Astrocyte (in vitro differentiated cells and primary cell): ENCODE measurements at regions not wholly inside any gene's neighbourhood (a gene's known extent, or its start where the extent isn't known, plus 50 kb on each side); places are given as distances from the start of the nearest gene placed in this dataset.

Experiments used
- DNase-seq: peaks from one replicate; pipeline ENCODE4 v3.0.0-alpha.2; 2010; ENCODE audit warnings: low read depth
- FAIRE-seq: peaks from 2 replicates; lab custom pipeline; 2011; peaks lifted over from hg19 to GRCh38; lab: Jason Lieb, UNC
- H2AFZ ChIP-seq: 2 replicates; pipeline ENCODE4 v1.6.0; 2012; ENCODE audit warnings: low read depth, low read length, inconsistent platforms
- H3K27ac ChIP-seq: 2 replicates; pipeline ENCODE4 v1.5.1; 2011; ENCODE audit warnings: low read depth, low read length, inconsistent platforms
- H3K27me3 ChIP-seq: 2 replicates; pipeline ENCODE4 v1.6.0; 2011; ENCODE audit warnings: low read length, inconsistent platforms; ENCODE audit not compliant: insufficient read depth
- H3K36me3 ChIP-seq: 2 replicates; pipeline ENCODE4 v1.5.1; 2011; ENCODE audit warnings: low read length, inconsistent platforms; ENCODE audit not compliant: insufficient read depth
- H3K4me1 ChIP-seq: 2 replicates; pipeline ENCODE4 v1.5.1; 2011; ENCODE audit warnings: low read length, inconsistent platforms; ENCODE audit not compliant: insufficient read depth
- H3K4me2 ChIP-seq: 2 replicates; pipeline ENCODE4 v1.6.0; 2012; ENCODE audit warnings: low read length, inconsistent platforms
- H3K4me3 ChIP-seq: 2 replicates; pipeline ENCODE4 v1.5.1; 2011; ENCODE audit warnings: low read depth, mild to moderate bottlenecking, low read length, inconsistent platforms; ENCODE audit not compliant: insufficient read depth
- H3K79me2 ChIP-seq: 2 replicates; pipeline ENCODE4 v1.6.0; 2012; ENCODE audit warnings: mild to moderate bottlenecking, low read length, inconsistent platforms; ENCODE audit not compliant: insufficient read depth
- H3K9ac ChIP-seq: 2 replicates; pipeline ENCODE4 v1.6.0; 2012; ENCODE audit warnings: mild to moderate bottlenecking, low read length, inconsistent platforms
- H3K9me3 ChIP-seq: 2 replicates; pipeline ENCODE4 v1.5.1; 2012; ENCODE audit warnings: low read depth, mild to moderate bottlenecking, low read length, inconsistent platforms; ENCODE audit not compliant: insufficient read depth
- H4K20me1 ChIP-seq: 2 replicates; pipeline ENCODE4 v1.6.0; 2012; ENCODE audit warnings: low read length, inconsistent platforms; ENCODE audit not compliant: insufficient read depth
- H3K27ac Mint-ChIP-seq: one replicate; pipeline ENCODE4 v1.8.0; 2021; ENCODE audit warnings: mild to moderate bottlenecking, mixed read lengths; ENCODE audit not compliant: unreplicated experiment
- H3K27me3 Mint-ChIP-seq: one replicate; pipeline ENCODE4 v1.8.0; 2021; ENCODE audit warnings: low read depth, mixed read lengths; ENCODE audit not compliant: unreplicated experiment
- H3K36me3 Mint-ChIP-seq: one replicate; pipeline ENCODE4 v1.8.0; 2021; ENCODE audit warnings: low read depth, mixed read lengths; ENCODE audit not compliant: unreplicated experiment
- H3K4me1 Mint-ChIP-seq: one replicate; pipeline ENCODE4 v1.8.0; 2021; ENCODE audit warnings: low read depth, mixed read lengths; ENCODE audit not compliant: unreplicated experiment
- H3K4me3 Mint-ChIP-seq: one replicate; pipeline ENCODE4 v1.8.0; 2021; ENCODE audit warnings: mild to moderate bottlenecking, moderate library complexity, mixed read lengths; ENCODE audit not compliant: unreplicated experiment
- H3K9me3 Mint-ChIP-seq: one replicate; pipeline ENCODE4 v1.8.0; 2021; ENCODE audit warnings: mild to moderate bottlenecking, mixed read lengths; ENCODE audit not compliant: unreplicated experiment
- CTCF ChIP-seq: IDR thresholded peaks from 2 replicates; pipeline ENCODE4 v1.5.1; 2011; ENCODE audit warnings: low read depth, mild to moderate bottlenecking, inconsistent platforms, low read length, moderate library complexity; ENCODE audit not compliant: insufficient read depth
- EZH2 ChIP-seq: IDR thresholded peaks from 2 replicates; pipeline ENCODE4 v1.6.1; 2012; ENCODE audit warnings: mild to moderate bottlenecking, low read length, inconsistent platforms; ENCODE audit not compliant: insufficient read depth

- TF ChIP-seq CTCF (no peak), EZH2 (no peak)
- no peaks in the 10 kb centered on the region for H3K36me3 Mint-ChIP-seq
Measured at GRCh38 chr4:120525106-120525505, 397.4 kb downstream of the PRDM5 start.

GRCh38 chr4:120524237-120524636, 398.3 kb downstream of the PRDM5 start:
- Histone ChIP-seq H2AFZ (no peak overlapping the region), H3K4me1 (no peaks in the 10 kb centered on the region), H3K36me3 (no peaks in the 10 kb centered on the region), H3K4me3 (no peak overlapping the region), H3K27me3 (no peaks in the 10 kb centered on the region), H3K9me3 (no peaks in the 10 kb centered on the region), H3K79me2 (no peaks in the 10 kb centered on the region), H4K20me1 (no peaks in the 10 kb centered on the region), H3K4me2 (no peak overlapping the region), H3K9ac (no peak overlapping the region), H3K27ac (no peak overlapping the region)
- H3K4me1 Mint-ChIP-seq = no peaks in the 10 kb centered on the region
- no peak for DNase-seq
- no peak overlapping the region for H3K27ac Mint-ChIP-seq
- TF ChIP-seq EZH2 (no peak), CTCF (no peak)
- no peak for FAIRE-seq
- no peaks in the 10 kb centered on the region for H3K36me3 Mint-ChIP-seq
- no peaks in the 10 kb centered on the region for H3K9me3 Mint-ChIP-seq
- H3K27me3 Mint-ChIP-seq = no peaks in the 10 kb centered on the region
- no peak overlapping the region for H3K4me3 Mint-ChIP-seq

More at GRCh38 chr4:120525106-120525505, 397.4 kb downstream of the PRDM5 start:
- Histone ChIP-seq H3K27me3 (no peaks in the 10 kb centered on the region), H3K4me3 (no peak overlapping the region), H3K27ac (no peak overlapping the region), H4K20me1 (no peaks in the 10 kb centered on the region), H3K36me3 (no peaks in the 10 kb centered on the region), H3K9ac (no peak overlapping the region), H3K4me1 (no peaks in the 10 kb centered on the region), H3K4me2 (no peak overlapping the region), H3K79me2 (no peaks in the 10 kb centered on the region), H2AFZ (no peak overlapping the region), H3K9me3 (no peaks in the 10 kb centered on the region)
- no peak for FAIRE-seq
- Mint-ChIP-seq H3K27ac (no peak overlapping the region), H3K27me3 (no peaks in the 10 kb centered on the region), H3K4me3 (no peak overlapping the region), H3K4me1 (no peaks in the 10 kb centered on the region), H3K9me3 (no peaks in the 10 kb centered on the region)
- DNase-seq = no peak

- FAIRE-seq = no peak
Measured at GRCh38 chr4:120520761-120521160, 401.8 kb downstream of the PRDM5 start.

More at GRCh38 chr4:120520761-120521160, 401.8 kb downstream of the PRDM5 start:
- Histone ChIP-seq H3K27ac (no peak overlapping the region), H3K9ac (no peak overlapping the region), H3K4me3 (no peak overlapping the region), H4K20me1 (no peaks in the 10 kb centered on the region), H3K79me2 (no peaks in the 10 kb centered on the region), H3K27me3 (no peaks in the 10 kb centered on the region), H2AFZ (no peak overlapping the region), H3K4me2 (no peak overlapping the region), H3K4me1 (no peaks in the 10 kb centered on the region), H3K36me3 (no peaks in the 10 kb centered on the region), H3K9me3 (no peaks in the 10 kb centered on the region)
- no peaks in the 10 kb centered on the region for H3K36me3 Mint-ChIP-seq
- H3K27me3 Mint-ChIP-seq = no peaks in the 10 kb centered on the region
- H3K27ac Mint-ChIP-seq = no peak overlapping the region
- H3K4me3 Mint-ChIP-seq = no peak overlapping the region
- no peak for TF ChIP-seq CTCF
- TF ChIP-seq EZH2 = no peak
- no peaks in the 10 kb centered on the region for H3K9me3 Mint-ChIP-seq
- no peaks in the 10 kb centered on the region for H3K4me1 Mint-ChIP-seq
- no peak for DNase-seq
